ENCODE measurements at regions not wholly inside any gene's neighbourhood (a gene's known extent, or its start where the extent isn't known, plus 50 kb on each side); places are given as distances from the start of the nearest gene placed in this dataset.
"Not testable (repeated sequence)": the region's sequence is repeated elsewhere in the genome, so short reads cannot be mapped to it uniquely, and the experiment has no call there.

DNA sequence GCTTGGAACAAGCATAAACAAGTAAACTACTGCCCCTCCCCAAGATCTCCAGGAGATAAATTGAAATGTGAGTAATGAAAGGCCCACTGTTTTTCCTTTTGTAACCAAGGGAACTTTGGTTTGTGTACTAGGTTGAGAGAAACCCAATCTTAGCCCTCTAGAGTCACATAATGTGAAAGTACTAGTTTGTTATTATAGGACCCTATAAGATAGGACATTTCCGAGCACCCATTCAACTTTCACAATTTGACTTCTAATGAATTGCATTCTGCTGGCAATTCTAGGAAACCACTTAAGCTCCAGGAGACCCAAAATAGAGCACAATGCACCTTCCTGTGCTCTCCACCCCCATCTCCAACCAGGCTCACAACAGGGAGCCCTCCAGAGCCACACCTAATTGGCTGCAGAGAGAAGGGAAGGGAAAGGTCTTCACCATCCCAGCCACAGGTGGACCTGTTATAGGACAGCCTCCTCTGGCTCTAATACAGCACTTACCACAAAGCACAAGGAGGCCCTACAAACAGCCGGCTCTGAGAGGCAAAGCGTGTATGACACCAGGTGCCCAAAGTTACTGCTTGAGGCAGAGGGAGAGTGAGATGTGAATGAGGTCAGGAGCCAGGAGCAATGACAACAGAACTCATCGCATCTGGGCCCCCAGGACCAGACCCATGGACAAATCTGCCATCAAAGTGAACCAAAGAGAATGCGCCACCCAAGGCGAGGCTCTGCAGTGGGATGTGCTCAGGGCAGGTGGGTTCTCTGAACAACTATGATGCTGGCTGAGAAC lies 163.3 kb upstream of the NTF3 start:
- FAIRE-seq: no peak

DNA sequence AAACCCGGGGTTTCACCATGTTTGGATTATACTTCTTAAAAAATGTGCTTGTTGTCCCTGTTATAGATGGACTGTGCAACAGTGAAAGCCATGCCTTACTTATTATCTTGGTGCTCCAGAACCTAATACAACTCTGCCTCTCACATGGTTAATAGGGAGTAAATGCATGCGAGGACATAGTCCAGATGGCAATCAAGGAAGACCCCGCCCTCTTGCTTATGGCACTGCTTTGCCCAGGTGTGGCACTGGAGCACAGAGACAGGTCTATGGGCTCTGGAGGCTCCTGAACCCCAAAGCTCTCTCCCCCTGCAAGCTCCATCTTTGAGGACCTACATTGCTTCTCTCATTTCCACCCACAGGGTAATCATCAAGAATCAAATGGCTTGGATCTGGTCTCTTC lies 162.1 kb upstream of the NTF3 start:
- no peak for FAIRE-seq

DNA sequence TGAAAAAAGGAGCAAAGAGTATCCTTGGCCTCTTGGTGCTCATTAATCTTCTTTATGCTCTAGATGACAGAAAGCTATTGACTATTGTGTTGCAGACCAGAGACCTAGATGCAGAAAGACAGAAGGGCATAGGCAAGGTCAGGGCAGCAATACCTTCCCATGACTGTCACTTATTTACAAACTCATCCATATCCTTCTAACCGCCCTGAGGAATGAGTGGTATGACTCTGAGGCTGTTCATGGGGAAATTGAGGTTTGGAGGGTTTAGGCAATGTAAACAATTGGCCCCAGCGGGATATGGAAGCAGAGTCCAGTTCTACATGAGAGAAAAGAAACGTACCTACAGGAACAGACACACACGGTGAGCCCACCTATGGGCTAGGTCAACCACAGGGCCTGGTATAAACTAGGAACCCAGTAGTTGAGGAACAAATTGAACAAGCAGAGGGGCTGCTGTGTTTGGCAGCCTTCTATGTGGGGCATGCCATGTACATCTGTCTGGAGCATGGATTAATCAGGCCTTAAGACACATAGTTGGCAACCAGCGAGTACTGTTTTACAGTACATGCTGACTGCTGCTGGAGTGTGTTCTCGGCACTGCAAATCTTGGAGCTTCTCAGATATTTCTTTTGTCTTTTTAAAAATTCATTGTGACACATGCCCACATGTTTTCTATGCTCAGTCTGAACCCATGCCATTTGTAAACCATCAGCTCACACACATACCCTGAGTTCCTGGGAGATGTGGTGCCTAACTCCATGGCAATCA lies 159.7 kb upstream of the NTF3 start:
- no peak for FAIRE-seq

DNA sequence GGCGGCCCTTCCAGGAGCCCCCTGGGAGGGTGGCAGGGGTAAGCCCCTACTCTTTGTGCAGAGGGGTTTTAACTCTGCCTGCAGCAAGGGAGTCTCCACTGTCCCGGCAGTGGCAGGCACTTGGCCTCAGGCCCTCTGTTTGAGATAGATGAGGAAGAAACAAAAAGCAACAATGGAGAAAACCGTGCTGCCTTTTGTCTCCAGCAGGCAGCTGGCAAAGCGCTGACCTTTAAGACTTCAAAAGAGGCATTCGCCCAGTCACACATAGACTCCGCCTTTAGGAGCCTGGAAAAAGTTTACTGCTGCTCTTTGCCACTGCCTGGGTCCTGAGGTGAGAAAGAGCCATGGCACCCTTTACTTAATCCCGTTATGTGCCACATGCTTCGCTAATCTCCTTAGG lies 158.2 kb upstream of the NTF3 start:
- no peak for FAIRE-seq

DNA sequence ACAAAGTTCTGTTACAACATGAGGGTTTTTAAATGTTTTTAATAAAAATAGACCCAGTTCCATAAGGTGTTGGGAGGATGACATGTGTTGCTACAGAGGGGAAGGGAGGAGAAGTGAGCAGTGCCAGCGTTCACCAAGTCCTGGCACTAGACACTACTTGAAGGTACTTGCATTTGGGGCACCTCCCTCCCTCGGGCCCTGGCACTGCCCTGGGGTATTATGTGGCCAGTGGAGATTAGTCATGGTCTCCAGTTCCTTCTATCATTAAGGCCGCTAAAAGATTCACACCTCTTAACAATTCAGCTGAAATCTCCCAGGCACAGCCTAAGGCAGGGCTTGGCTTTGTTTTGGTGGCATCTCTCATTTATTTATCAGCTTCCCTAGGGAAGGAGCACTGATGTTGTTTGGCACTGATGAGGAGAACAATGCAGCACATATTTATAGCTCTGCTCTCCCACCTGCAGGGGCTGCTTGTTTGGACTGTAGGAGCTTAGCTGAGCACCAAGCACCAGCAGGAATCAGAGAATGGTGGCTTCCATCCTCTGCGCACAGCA lies 155.5 kb upstream of the NTF3 start:
- FAIRE-seq: no peak

DNA sequence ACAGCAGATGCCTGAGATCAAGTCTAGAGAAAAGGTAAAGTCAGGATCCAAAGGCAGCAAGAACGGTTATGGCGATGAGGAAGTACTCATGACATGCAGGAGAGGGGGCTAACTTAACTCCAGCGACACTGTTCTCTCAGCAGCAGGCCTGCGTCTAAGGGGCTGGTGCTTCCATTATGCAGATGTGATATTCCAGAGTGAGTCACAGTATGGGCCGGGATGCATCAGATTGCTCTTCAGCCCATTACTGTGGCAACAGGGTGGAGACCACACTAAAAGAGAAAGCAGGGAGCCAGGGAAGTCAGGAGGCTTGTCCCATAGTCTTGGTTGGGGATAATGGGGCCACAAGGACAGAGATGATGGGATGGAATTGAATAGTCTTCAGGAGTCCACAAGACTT lies 151.8 kb upstream of the NTF3 start:
- FAIRE-seq: no peak

DNA sequence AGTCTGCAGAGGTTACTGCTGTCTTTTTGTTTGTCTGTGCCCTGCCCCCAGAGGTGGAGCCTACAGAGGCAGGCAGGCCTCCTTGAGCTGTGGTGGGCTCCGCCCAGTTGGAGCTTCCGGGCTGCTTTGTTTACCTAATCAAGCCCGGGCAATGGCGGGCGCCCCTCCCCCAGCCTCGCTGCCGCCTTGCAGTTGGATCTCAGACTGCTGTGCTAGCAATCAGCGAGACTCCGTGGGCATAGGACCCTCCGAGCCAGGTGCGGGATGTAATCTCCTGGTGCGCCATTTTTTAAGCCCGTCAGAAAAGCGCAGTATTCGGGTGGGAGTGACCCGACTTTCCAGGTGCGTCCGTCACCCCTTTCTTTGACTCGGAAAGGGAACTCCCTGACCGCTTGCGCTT lies 141.5 kb upstream of the NTF3 start:
- not testable (repeated sequence) for FAIRE-seq

DNA sequence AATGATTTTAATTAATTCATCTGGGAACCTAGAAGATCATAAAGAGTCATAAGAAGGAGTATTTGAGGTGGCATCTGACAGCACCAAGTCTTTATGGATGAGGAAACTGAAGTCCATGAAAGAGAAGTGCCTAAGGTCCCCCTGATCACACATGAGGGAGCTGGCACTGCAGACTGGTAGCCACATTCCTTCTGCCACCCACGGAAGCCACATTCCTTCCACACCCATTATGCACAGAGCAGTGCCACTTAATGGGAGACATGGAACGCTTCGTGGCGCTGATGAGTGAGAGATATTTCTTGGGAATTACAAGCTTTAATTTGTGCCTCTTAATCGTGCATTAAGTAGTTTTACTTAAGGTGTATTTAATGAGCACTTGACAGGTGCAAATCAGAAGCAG lies 139.3 kb upstream of the NTF3 start:
- no peak for FAIRE-seq

DNA sequence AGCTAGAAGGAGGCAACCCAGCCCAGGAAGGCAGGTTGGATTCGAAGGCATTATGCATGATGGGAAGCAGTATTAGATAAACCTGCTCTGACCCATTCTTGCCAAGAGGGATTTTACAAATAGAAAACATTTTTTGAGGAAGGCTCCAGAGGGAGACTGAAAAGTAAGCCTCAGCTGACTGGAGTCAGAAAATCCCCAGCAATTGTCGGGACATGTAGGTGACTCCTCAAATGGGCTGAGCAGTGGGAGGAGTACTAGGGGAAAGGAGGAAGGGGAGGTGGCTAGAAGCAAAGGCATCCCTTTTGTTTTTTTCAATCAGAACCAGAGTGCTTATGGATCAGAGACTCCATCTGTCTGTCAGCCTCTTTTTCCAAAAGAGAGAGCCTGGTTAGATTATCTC lies 138.1 kb upstream of the NTF3 start:
- FAIRE-seq: no peak

DNA sequence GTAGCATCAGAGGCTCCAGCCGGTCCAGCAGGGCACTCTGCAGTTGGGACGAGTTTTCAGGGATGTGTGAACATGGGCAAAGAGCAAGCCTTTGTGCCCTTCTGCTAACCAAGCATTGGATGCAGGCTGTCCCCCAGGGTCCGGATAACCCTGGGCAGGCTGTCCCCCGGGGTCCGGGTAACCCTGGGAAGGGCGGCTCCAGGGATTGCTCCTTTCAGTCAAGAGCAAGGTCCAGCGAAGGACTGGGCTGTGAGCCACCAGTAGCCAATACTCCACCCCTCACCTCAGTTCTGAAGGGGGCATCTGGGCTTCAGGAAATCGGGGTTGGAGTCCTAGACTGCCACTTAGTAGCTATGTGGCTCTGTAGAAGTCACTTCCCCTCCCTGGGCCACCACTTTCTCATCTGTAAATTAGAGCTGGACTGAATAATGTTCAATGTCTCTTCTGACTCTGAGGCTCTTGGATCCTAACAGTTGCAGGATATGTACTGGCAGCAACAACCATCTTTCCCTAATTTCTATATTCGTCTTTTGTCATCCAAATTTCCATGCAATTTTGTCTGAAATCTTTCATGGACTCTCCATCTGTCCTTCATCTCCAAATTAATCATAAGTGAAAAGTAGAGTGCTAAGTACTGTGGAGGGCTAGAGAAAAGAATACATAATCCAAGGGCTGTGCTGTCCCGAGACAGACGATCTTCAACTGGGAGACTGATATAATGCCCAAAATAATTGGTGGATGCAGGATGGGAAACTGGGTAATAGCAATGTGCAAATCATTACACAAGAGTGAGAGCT lies 137.4 kb upstream of the NTF3 start:
- FAIRE-seq: no peak

DNA sequence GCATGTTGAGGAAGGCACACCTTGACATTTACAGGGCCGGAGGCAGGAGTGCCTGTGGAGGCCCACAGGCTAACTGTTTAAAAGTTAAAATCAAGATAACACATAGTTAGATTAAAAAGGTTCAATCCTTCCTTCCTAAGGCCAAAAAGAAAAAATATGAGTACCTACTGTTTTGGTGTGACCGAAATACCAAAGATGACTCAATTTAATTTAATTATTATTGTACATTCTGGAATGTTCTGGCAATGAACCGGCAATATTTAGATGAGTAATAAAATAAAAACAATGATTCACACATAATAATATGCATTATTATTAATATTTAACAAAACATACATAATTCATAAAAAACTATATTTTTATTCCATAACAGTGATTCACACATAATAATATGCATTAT lies 136.8 kb upstream of the NTF3 start:
- peak; percentile 3 for FAIRE-seq

DNA sequence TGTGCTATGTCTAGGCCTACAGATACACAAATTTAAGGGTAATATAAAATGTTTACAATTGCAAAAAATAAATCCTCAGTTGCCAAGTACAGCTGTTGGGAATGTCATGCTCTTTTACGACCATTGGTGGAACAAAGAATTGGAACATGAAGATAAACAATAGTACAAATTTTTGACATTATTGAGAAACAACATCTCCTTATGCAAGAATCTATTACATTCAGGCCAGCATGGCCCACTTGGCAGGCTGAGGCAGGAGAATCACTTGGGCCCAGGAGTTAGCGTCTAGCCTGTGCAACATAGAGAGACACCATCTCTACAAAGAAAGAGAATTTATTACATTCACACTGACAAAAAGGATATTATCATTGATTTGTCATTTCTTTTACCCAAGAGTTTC lies 135.9 kb upstream of the NTF3 start:
- FAIRE-seq: no peak

DNA sequence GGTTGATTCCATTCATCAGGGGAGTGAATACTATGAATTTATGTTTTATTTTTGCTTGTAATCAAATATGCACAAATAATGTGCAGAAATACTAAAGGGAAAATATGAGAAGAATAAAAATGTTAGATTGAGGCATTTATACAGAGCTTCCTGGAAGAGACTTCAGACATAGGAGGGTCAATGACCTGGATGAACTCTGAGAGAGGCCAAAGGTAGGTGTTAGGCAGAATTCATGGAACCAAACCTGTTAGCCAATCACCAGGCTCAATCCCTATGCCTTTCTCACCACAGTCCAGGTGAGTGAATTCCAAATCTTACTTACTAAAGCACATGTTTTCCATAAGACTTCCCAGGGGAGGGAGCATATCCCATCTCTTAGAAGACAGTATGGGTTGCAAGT lies 130.4 kb upstream of the NTF3 start:
- no peak for FAIRE-seq

DNA sequence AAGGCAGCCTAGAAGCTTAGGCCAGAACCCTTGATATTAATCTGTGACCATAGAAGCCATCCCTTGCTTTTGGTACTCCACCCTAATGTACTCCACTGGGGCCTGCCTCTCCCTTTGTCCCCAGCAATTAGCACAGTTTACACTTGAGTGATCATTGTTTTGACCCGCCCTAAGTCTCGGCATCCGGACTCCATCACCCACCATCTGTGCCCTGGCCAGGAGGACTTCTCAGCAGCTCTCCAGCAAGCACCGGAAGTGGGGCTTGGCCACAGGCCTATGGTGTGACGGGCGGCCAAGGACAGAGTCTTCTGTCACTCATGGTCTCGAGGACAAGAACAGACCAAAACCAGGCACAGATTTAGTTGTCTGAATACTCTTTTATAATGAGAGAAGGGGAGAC lies 126.5 kb upstream of the NTF3 start:
- no peak for FAIRE-seq

DNA sequence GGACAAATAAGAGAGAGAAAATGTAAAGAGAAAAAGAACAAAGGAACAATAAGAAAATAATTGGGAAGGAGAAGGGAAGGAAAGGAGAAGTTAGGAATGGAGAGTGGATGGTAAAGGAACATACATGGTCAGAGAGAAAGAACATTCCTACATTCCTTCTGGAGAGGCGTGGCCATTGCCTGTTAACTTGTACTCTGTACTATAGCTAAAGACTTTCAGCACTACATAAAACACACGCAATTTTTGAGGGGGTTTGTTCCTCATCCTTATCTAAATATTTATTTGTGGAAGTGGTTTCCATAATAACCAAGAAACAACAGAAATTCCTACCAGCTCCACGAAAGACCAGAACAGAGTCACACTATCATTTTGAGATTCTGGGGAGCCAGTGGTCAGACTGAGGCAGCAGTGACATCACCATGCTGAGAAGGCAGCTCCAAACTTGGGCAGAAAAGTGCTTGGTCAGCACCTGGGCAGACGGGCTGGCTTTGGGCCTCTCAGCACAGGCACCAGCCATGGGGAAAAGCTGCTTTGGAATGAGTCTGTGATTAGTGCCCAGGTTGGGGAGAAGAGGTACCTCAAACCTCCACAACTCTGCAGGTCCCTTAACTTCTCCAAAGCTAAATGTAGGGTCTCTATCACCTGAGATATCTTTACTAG lies 125.9 kb upstream of the NTF3 start:
- FAIRE-seq: no peak

DNA sequence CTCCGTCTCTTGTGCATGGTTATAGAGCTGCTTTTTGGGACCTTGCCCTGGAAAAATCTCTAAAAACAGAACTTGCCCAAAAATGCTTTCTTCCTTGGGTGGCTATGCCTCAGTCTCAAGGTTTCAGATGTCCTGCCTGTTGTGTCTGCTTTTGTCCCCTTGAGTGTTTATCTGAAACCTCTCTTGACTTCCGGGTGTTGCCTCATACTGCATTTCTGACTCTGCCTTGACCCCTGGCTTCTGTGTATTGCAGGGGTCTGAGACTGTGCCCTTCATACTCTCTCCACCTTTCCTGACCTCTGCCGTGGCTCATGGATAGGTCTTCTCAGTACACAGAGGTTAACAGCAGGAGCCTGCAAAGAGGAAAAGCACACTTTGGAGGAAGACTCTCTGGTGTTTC lies 124.8 kb upstream of the NTF3 start:
- FAIRE-seq: no peak

DNA sequence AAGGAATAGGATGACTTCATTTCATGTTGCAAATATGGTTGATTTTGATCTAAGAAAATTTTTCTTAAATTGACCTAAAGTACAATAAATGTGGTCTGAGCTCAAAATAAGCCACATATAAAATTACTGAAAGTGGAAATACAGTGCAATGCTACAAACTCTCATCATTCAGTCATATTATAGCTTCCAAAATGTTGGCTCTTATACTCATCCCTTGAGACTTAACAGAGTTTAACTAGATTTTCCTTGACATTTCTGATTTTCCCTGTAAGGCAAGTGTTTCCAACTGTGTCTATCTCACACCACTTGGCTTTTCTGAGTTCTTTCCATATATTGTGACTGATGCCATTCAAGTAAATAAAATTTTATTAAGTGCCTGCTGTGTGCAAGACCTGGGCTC lies 123.7 kb upstream of the NTF3 start:
- no peak for FAIRE-seq

DNA sequence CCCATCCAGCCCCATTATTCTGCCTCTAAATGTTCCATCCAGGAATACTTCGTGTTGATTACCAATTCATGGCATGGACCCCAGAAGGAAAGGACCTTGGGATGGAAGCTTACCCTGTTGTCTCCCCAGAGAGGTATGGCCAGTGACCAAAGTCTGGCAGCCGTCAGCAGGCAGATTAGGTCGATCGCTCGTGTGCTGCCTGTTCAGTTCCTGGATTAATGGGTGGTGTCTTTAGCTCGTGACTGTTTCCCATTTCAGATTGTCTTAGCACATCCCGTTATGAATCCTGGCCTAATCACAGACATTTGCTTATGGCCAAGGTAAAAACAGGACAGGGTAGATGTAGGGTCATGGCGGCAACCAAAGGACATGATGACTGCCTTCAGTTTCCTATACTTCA lies 122.9 kb upstream of the NTF3 start:
- no peak for FAIRE-seq

DNA sequence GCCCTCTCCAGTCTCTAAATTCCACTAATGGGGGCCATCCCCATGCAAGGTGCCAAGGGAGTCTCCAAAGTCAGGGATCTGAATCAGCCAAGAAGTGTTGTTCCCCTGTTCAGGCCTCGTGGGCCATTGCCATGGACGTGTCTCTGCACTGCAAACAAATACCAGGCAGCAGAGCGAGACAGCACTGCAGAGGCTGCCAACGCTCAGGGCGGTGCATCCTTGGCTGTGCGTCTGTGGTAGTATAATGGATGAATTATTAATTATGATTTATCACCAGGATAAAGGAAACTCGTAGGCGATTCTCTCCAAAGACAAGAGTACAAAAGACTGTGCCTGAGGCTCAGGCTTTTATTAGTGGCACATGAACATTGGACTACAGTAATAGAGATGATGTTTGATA lies 122.3 kb upstream of the NTF3 start:
- FAIRE-seq: no peak

DNA sequence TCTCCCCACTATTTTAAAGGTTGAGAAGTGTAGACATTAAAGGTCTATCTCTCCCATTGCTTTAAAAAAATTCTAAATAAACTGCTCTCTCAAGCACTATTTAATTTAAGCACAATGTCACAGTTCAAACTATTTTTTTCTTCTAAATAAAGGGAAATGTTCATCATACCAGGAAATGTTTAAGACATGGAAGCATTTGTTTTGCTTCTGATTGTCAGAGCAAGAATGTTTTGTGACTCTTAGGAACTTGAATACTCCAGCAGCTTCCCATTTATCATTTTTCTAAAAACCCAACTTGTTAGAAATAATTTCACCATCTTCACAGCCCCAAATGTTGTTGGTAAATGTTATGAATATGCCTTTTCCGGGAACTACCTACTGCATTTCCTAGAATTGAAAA lies 121.8 kb upstream of the NTF3 start:
- no peak for FAIRE-seq

DNA sequence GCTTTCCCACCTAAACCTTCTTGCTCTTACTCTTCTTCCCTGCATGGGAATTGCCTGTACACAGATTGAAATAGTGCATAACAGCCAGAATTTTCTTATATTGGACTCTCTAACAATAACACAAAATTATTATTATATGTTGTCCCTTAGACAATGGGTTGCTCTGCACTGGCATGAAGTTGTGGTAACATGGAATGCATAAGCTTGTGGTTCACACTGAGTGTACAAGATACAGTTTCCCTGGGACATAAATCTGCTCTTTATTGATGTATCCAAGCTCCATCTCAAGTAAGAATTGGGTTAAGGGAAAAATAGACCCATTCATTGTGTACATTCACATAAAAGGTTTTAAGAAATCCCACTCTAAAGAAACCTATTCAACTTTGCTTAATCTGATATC lies 114.4 kb upstream of the NTF3 start:
- no peak for FAIRE-seq

DNA sequence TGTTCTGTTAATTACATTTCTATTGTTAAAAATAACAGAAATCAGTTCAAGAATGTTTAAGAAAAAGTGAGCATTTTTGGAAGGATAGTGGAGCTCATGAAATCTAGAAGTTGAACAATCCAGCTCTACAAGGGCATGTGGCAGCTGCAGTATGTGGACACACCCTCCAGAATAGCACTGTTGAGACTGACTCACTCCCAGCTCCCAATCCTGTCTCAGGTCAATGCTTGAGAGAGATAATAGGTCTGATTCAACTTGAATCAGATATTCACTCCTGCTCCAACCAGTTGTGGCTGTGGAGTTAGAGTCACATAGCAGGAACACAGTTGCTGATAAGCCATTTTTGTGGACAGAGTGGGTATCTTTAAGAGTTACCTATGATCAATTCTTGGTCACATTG lies 113.0 kb upstream of the NTF3 start:
- FAIRE-seq: no peak
